HCT116 (cell line): ENCODE measurements at regions not wholly inside any gene's neighbourhood (a gene's known extent, or its start where the extent isn't known, plus 50 kb on each side); places are given as distances from the start of the nearest gene placed in this dataset.

Experiments used
- ATAC-seq: fragments of 200-7000 bp; cut with Tn5 transposase; 2 replicates; pipeline ENCODE4 v1.9.1; 2020; ENCODE audit warnings: mild to moderate bottlenecking, moderate library complexity
- BruUV-seq: library from RNA; stranded (reverse); fragments of 400-500 nt; replicated peaks from 2 replicates; lab custom pipeline; 2021; lab: Mats Ljungman, UMichigan
- CTCF ChIA-PET: fragments of 300-600 bp; sonication (Branson Sonifier 250); formaldehyde crosslinking; loops from one replicate; lab custom pipeline; 2021; ENCODE audit warnings: antibody characterized with exemption; lab: Charles Lee
- POLR2A ChIA-PET: fragments of 300-600, 350-600 bp; sonication (Branson Sonifier 250); formaldehyde crosslinking; loops from one replicate; lab custom pipeline; 2021; ENCODE audit warnings: antibody characterized with exemption; lab: Charles Lee
- RAD21 ChIA-PET, 2 experiments: fragments of 300-600 bp; sonication (Branson Sonifier 250); formaldehyde crosslinking; loops; one replicate each; lab custom pipeline; 2023; ENCODE audit warnings: low total read pairs in 2 of 2; ENCODE audit not compliant: uncharacterized antibody in 2 of 2, unreplicated experiment in 2 of 2, low non-redundant PET in 1 of 2; lab: Charles Lee
- DNase-seq: peaks from one replicate; pipeline ENCODE4 v3.0.0-alpha.2; 2010; ENCODE audit warnings: low read depth, low spot score
- H2AFZ ChIP-seq: fragments of 200-600 bp; shearing (Covaris generic), sonication (generic); 2 replicates; pipeline ENCODE4 v1.6.1; 2017; ENCODE audit warnings: low read depth, mixed run types, mixed read lengths, antibody characterized with exemption, low read length; ENCODE audit not compliant: poor library complexity, severe bottlenecking
- H3K27ac ChIP-seq: 2 replicates; pipeline ENCODE4 v1.5.1; 2012; ENCODE audit warnings: low read depth, low read length
- H3K27me3 ChIP-seq: fragments of 200-600 bp; sonication (generic); 2 replicates; pipeline ENCODE4 v1.6.1; 2016; ENCODE audit warnings: mixed run types, low read length, mixed read lengths; ENCODE audit not compliant: insufficient read depth
- H3K36me3 ChIP-seq, 2 experiments: fragments of 200-500 bp in 1 of 2; fragments of 200-600 bp in 1 of 2; sonication (Bioruptor generic) in 1 of 2; sonication (generic) in 1 of 2; 2 replicates each; pipeline versions ENCODE4 v1.5.1 to v1.6.1; 2014 to 2016; ENCODE audit warnings: low read length in 2 of 2, inconsistent platforms in 1 of 2, mixed read lengths in 1 of 2, mixed run types in 1 of 2; ENCODE audit not compliant: insufficient read depth in 2 of 2, control insufficient read depth in 1 of 2
- H3K4me1 ChIP-seq, 2 experiments: fragments of 200-600 bp in 1 of 2; sonication (generic) in 1 of 2; 2 replicates each; pipeline versions ENCODE4 v1.5.1 to v1.6.1; 2012 to 2017; ENCODE audit warnings: low read length in 2 of 2, inconsistent platforms in 1 of 2, mild to moderate bottlenecking in 1 of 2, mixed read lengths in 1 of 2, mixed run types in 1 of 2, moderate library complexity in 1 of 2; ENCODE audit not compliant: insufficient read depth in 2 of 2, control insufficient read depth in 1 of 2
- H3K4me2 ChIP-seq: fragments of 200-600 bp; sonication (generic); 2 replicates; pipeline ENCODE4 v1.6.1; 2017; ENCODE audit warnings: mixed run types, low read length, mixed read lengths
- H3K4me3 ChIP-seq, 2 experiments: fragments of 200-600 bp in 1 of 2; sonication (generic) in 1 of 2; replicated peaks in 1 of 2; 2 replicates each; pipeline ENCODE4 v1.5.1; 2011 to 2016; ENCODE audit warnings: low read length in 2 of 2, control low read depth in 1 of 2, low read depth in 1 of 2, mild to moderate bottlenecking in 1 of 2, mixed read lengths in 1 of 2, mixed run types in 1 of 2
- H3K79me2 ChIP-seq: fragments of 200-600 bp; sonication (generic); 2 replicates; pipeline ENCODE4 v1.6.1; 2017; ENCODE audit warnings: mild to moderate bottlenecking, mixed run types, low read length, moderate library complexity, mixed read lengths; ENCODE audit not compliant: insufficient read depth
- H3K9ac ChIP-seq: fragments of 200-600 bp; sonication (generic); 2 replicates; pipeline ENCODE4 v1.6.1; 2016; ENCODE audit warnings: low read length, mixed read lengths
- H3K9me2 ChIP-seq: fragments of 200-600 bp; sonication (generic), shearing (Covaris generic); 2 replicates; pipeline ENCODE4 v1.6.1; 2017; ENCODE audit warnings: mixed run types, mild to moderate bottlenecking, moderate library complexity; ENCODE audit not compliant: insufficient read depth
- H3K9me3 ChIP-seq, 2 experiments: fragments of 200-500 bp in 1 of 2; fragments of 200-600 bp in 1 of 2; sonication (Bioruptor generic) in 1 of 2; sonication (generic) in 1 of 2; 2 replicates each; pipeline ENCODE4 v1.6.1; 2014 to 2017; ENCODE audit warnings: low read length in 2 of 2, mixed read lengths in 2 of 2, inconsistent platforms in 1 of 2, low read depth in 1 of 2, mild to moderate bottlenecking in 1 of 2, mixed run types in 1 of 2, moderate library complexity in 1 of 2; ENCODE audit not compliant: control insufficient read depth in 1 of 2, insufficient read depth in 1 of 2
- H4K20me1 ChIP-seq: fragments of 200-600 bp; sonication (generic), shearing (Covaris generic); 2 replicates; pipeline ENCODE4 v1.6.1; 2017; ENCODE audit warnings: mixed run types, mild to moderate bottlenecking, moderate library complexity; ENCODE audit not compliant: insufficient read depth
- CBX3 ChIP-seq: IDR thresholded peaks from 2 replicates; pipeline ENCODE4 v1.6.1; 2012; ENCODE audit warnings: low read depth
- CTCF ChIP-seq, 3 experiments: fragments of 200-600 bp in 1 of 3; sonication (generic) in 1 of 3; IDR thresholded peaks in 2 of 3; conservative IDR thresholded peaks in 1 of 3; 2 replicates each; pipeline ENCODE4 v1.5.1; 2012 to 2017; ENCODE audit warnings: low read depth in 2 of 3, low read length in 2 of 3, antibody characterized with exemption in 1 of 3, borderline replicate concordance in 1 of 3, control low read depth in 1 of 3, mild to moderate bottlenecking in 1 of 3, mixed read lengths in 1 of 3, mixed run types in 1 of 3, moderate library complexity in 1 of 3; ENCODE audit not compliant: insufficient read depth in 1 of 3
- EGR1 ChIP-seq: IDR thresholded peaks from 2 replicates; pipeline ENCODE4 v1.6.1; 2012; ENCODE audit warnings: low read depth
- ELF1 ChIP-seq: IDR thresholded peaks from 2 replicates; pipeline ENCODE4 v1.6.1; 2012; ENCODE audit warnings: low read depth, borderline replicate concordance
- EZH2 ChIP-seq: fragments of 200-600 bp; sonication (generic); IDR thresholded peaks from 2 replicates; pipeline ENCODE4 v1.6.1; 2017; ENCODE audit warnings: antibody characterized with exemption, mixed run types
- EZH2phosphoT487 ChIP-seq: fragments of 200-600 bp; IDR thresholded peaks from 2 replicates; pipeline ENCODE4 v1.6.1; 2018; ENCODE audit warnings: antibody characterized with exemption, borderline replicate concordance
- FOSL1 ChIP-seq: IDR thresholded peaks from 2 replicates; pipeline ENCODE4 v1.6.1; 2012; ENCODE audit warnings: low read depth
- SIN3A ChIP-seq: IDR thresholded peaks from 2 replicates; pipeline ENCODE4 v1.6.1; 2012; ENCODE audit warnings: low read depth
- SP1 ChIP-seq: IDR thresholded peaks from 2 replicates; pipeline ENCODE4 v1.6.1; 2012; ENCODE audit warnings: low read depth
- SRF ChIP-seq: IDR thresholded peaks from 2 replicates; pipeline ENCODE4 v1.6.1; 2012; ENCODE audit warnings: low read depth
- TCF7L2 ChIP-seq: IDR thresholded peaks from 2 replicates; pipeline ENCODE4 v1.7.0; 2011; ENCODE audit warnings: borderline replicate concordance, inconsistent platforms; ENCODE audit not compliant: insufficient read depth, insufficient read length; ENCODE audit errors: extremely low read depth
- ZBTB33 ChIP-seq: IDR thresholded peaks from 2 replicates; pipeline ENCODE4 v1.6.1; 2011; ENCODE audit warnings: mild to moderate bottlenecking, low read length, moderate library complexity; ENCODE audit not compliant: insufficient replicate concordance; ENCODE audit errors: extremely low read depth
- ZNF274 ChIP-seq: fragments of 200-500 bp; sonication (Bioruptor generic); IDR thresholded peaks from 2 replicates; pipeline ENCODE4 v1.6.1; 2014; ENCODE audit warnings: mild to moderate bottlenecking, low read depth, low read length, inconsistent platforms
- intact Hi-C: fragments of 100-400 bp; cut with micrococcal nuclease; formaldehyde crosslinking; loops from 2 replicates; pipeline ENCODE4 v1.10.0; 2022

- H3K4me3 ChIP-seq, result no peak overlapping the region
- no peak for ATAC-seq
- TF ChIP-seq EGR1 (no peak), SIN3A (no peak), ZBTB33 (no peak), FOSL1 (no peak), CTCF (IDR thresholded peaks at IDR 0.05 in 2 of 3, conservative IDR thresholded peaks at IDR 0.05 in 1 of 3; ENCODE audit: borderline replicate concordance in 1 of 3, insufficient read depth in 1 of 3, low read depth in 2 of 3, low read length in 2 of 3) (no peak), EZH2phosphoT487 (no peak), ZNF274 (no peak), CBX3 (no peak), EZH2 (no peak), SP1 (no peak), SRF (no peak), TCF7L2 (no peak), ELF1 (no peak)
- TF ChIP-seq, all 23 proteins: peak for 0
- H4K20me1 ChIP-seq, result no peaks in the 10 kb centered on the region
- DNase-seq, result no peak
- H3K4me1 ChIP-seq, result no peaks in the 10 kb centered on the region
- H3K9me2 ChIP-seq, result no peaks in the 10 kb centered on the region
- POLR2A ChIA-PET, result no interaction called here
- intact Hi-C loops, result no loop called here
- H3K27me3 ChIP-seq, result no peaks in the 10 kb centered on the region
- H3K36me3 ChIP-seq, result no peaks in the 10 kb centered on the region
- H3K79me2 ChIP-seq, result no peaks in the 10 kb centered on the region
- no peak overlapping the region for H3K4me2 ChIP-seq
- H2AFZ ChIP-seq, result no peak overlapping the region
- H3K9me3 ChIP-seq, result no peaks in the 10 kb centered on the region
- no peak overlapping the region for H3K9ac ChIP-seq
- H3K27ac ChIP-seq, result no peak overlapping the region
- BruUV-seq, result no TSS peak
- RAD21 ChIA-PET, result no interaction called here
- CTCF ChIA-PET, result no interaction called here
Observed at GRCh38 chr3:18284716-18285115, 140.4 kb downstream of the SATB1 start.
